K562 (cell line): ENCODE measurements at regions not wholly inside any gene's neighbourhood (a gene's known extent, or its start where the extent isn't known, plus 50 kb on each side); places are given as distances from the start of the nearest gene placed in this dataset.

Experiments used
- CBFA2T3 ChIP-seq: fragments of 450-650 bp; IDR thresholded peaks from 2 replicates; pipeline ENCODE4 v1.6.1; 2017
- CREBBP ChIP-seq: IDR thresholded peaks from one replicate; pipeline ENCODE4 v1.6.1; 2012; ENCODE audit warnings: low read depth, mild to moderate bottlenecking, control low read depth, inconsistent platforms, low read length
- CUX1 ChIP-seq: fragments of 200-800 bp; sonication (Bioruptor generic); IDR thresholded peaks from 2 replicates; pipeline ENCODE4 v1.6.1; 2016; ENCODE audit warnings: missing genetic modification characterization, missing compliant biosample characterization
- E2F3 ChIP-seq: fragments of 250-450 bp; sonication (Bioruptor Pico); IDR thresholded peaks from 2 replicates; pipeline ENCODE4 v1.4.0; 2020; ENCODE audit warnings: mild to moderate bottlenecking
- ETS2 ChIP-seq: IDR thresholded peaks from 2 replicates; pipeline ENCODE4 v1.6.1; 2016; ENCODE audit warnings: borderline replicate concordance, missing genetic modification characterization, mild to moderate bottlenecking, moderate library complexity, missing compliant biosample characterization; ENCODE audit not compliant: poor library complexity, severe bottlenecking
- HDAC6 ChIP-seq: IDR thresholded peaks from 2 replicates; pipeline ENCODE4 v1.6.1; 2012; ENCODE audit warnings: low read depth, mild to moderate bottlenecking, control low read depth, inconsistent platforms, low read length, moderate library complexity
- KAT2B ChIP-seq: IDR thresholded peaks from one replicate; pipeline ENCODE4 v1.6.1; 2012; ENCODE audit warnings: low read depth, mild to moderate bottlenecking, control low read depth, inconsistent platforms, low read length, moderate library complexity
- LEF1 ChIP-seq: fragments of 450-650 bp; IDR thresholded peaks from 2 replicates; pipeline ENCODE4 v1.6.1; 2016; ENCODE audit warnings: mild to moderate bottlenecking
- MTF1 ChIP-seq: fragments of 250-450 bp; sonication (Bioruptor Pico); IDR thresholded peaks from 2 replicates; pipeline ENCODE4 v1.9.0; 2021; ENCODE audit warnings: moderate library complexity, mild to moderate bottlenecking, inconsistent platforms, borderline replicate concordance
- NELFE ChIP-seq: IDR thresholded peaks from 2 replicates; pipeline ENCODE4 v1.6.1; 2011; ENCODE audit warnings: mild to moderate bottlenecking; ENCODE audit not compliant: insufficient read depth, insufficient read length
- NONO ChIP-seq, 2 experiments: fragments of 200-400 bp in 1 of 2; fragments of 450-650 bp in 1 of 2; formaldehyde crosslinking in 1 of 2; IDR thresholded peaks; 2 replicates each; pipeline ENCODE4 v1.6.1; 2017; ENCODE audit warnings: low read depth in 2 of 2, mild to moderate bottlenecking in 2 of 2, moderate library complexity in 2 of 2, low read length in 1 of 2
- PHB2 ChIP-seq: fragments of 450-650 bp; IDR thresholded peaks from 2 replicates; pipeline ENCODE4 v1.6.1; 2017; ENCODE audit warnings: low read depth
- RBM34 ChIP-seq: fragments of 200-400 bp; formaldehyde crosslinking; IDR thresholded peaks from 2 replicates; pipeline ENCODE4 v1.6.1; 2018; ENCODE audit warnings: low read length, borderline replicate concordance; ENCODE audit not compliant: insufficient read depth
- SMAD2 ChIP-seq: fragments of 150-350 bp; IDR thresholded peaks from 2 replicates; pipeline ENCODE4 v1.6.1; 2014; ENCODE audit warnings: low read depth, mild to moderate bottlenecking, low read length
- SREBF1 ChIP-seq: fragments of 150-350 bp; IDR thresholded peaks from 2 replicates; pipeline ENCODE4 v1.6.1; 2014; ENCODE audit warnings: antibody characterized with exemption, low read depth, low read length, borderline replicate concordance
- TCF7 ChIP-seq: sonication (generic); IDR thresholded peaks from 2 replicates; pipeline ENCODE4 v1.6.1; 2016; ENCODE audit warnings: antibody characterized with exemption, borderline replicate concordance
- TCF7L2 ChIP-seq: fragments of 150-350 bp; IDR thresholded peaks from 2 replicates; pipeline ENCODE4 v1.6.1; 2016; ENCODE audit warnings: low read depth, mild to moderate bottlenecking, low read length, moderate library complexity
- THAP12 ChIP-seq: fragments of 250-450 bp; sonication (Bioruptor Pico); IDR thresholded peaks from 2 replicates; pipeline ENCODE4 v1.9.0; 2021; ENCODE audit warnings: mild to moderate bottlenecking, inconsistent platforms
- USF1 ChIP-seq: sonication (generic); formaldehyde crosslinking; IDR thresholded peaks from 2 replicates; pipeline ENCODE4 v1.9.0; 2022; ENCODE audit warnings: mild to moderate bottlenecking, missing genetic modification reagents
- ZFP36 ChIP-seq: fragments of 150-350 bp; IDR thresholded peaks from 2 replicates; pipeline ENCODE4 v1.6.1; 2018; ENCODE audit warnings: low read length, low read depth; ENCODE audit not compliant: partially characterized antibody
- ZNF584 ChIP-seq: fragments of 200-800 bp; sonication (Bioruptor generic); IDR thresholded peaks from 2 replicates; pipeline ENCODE4 v1.6.1; 2016; ENCODE audit warnings: low read depth, mild to moderate bottlenecking, missing genetic modification characterization, missing compliant biosample characterization
- ZNF766 ChIP-seq: fragments of 200-800 bp; sonication (Bioruptor generic); conservative IDR thresholded peaks from 2 replicates; pipeline ENCODE4 v1.6.1; 2016; ENCODE audit warnings: missing genetic modification characterization, missing compliant biosample characterization

- TF ChIP-seq TCF7 (no peak), THAP12 (no peak), ETS2 (peak; percentile 47), CUX1 (CRISPR knock-in tag) (peak; percentile 95), CBFA2T3 (0 out of 2 replicates have a peak, but pooled peaks have one; percentile 39), PHB2 (no peak), LEF1 (no peak), KAT2B (no peak), MTF1 (CRISPR knock-in tag) (peak; percentile 70; the same call in 1 of the 2 replicates), SMAD2 (no peak), E2F3 (CRISPR knock-in tag) (peak; percentile 94), NONO (IDR thresholded peaks at IDR 0.05; ENCODE audit: low read depth in 2 of 2, low read length in 1 of 2) (no peak), TCF7L2 (no peak), HDAC6 (no peak), ZNF584 (CRISPR knock-in tag) (peak; percentile 99), RBM34 (no peak), CREBBP (no peak), USF1 (no peak), SREBF1 (no peak), ZFP36 (no peak), NELFE (no peak), ZNF766 (CRISPR knock-in tag) (peak; percentile 98)
Observed at GRCh38 chr15:67900621-67901147, 60.8 kb upstream of the RNU6-1 start (continued).
